Epithelial cell of proximal tubule (primary cell): ENCODE measurements at regions not wholly inside any gene's neighbourhood (a gene's known extent, or its start where the extent isn't known, plus 50 kb on each side); places are given as distances from the start of the nearest gene placed in this dataset.

Source experiments
- DNase-seq: peaks from one replicate; pipeline ENCODE4 v3.0.0-alpha.2; 2011; ENCODE audit warnings: low read depth
- H3K4me3 ChIP-seq: 2 replicates; pipeline ENCODE4 v1.5.1; 2011; ENCODE audit warnings: low read depth, mild to moderate bottlenecking, low read length
- TF ChIP-seq, protein P1 (sequence below): conservative IDR thresholded peaks from 2 replicates; pipeline ENCODE4 v1.5.1; 2012; ENCODE audit warnings: low read depth, mild to moderate bottlenecking, low read length

DNA sequence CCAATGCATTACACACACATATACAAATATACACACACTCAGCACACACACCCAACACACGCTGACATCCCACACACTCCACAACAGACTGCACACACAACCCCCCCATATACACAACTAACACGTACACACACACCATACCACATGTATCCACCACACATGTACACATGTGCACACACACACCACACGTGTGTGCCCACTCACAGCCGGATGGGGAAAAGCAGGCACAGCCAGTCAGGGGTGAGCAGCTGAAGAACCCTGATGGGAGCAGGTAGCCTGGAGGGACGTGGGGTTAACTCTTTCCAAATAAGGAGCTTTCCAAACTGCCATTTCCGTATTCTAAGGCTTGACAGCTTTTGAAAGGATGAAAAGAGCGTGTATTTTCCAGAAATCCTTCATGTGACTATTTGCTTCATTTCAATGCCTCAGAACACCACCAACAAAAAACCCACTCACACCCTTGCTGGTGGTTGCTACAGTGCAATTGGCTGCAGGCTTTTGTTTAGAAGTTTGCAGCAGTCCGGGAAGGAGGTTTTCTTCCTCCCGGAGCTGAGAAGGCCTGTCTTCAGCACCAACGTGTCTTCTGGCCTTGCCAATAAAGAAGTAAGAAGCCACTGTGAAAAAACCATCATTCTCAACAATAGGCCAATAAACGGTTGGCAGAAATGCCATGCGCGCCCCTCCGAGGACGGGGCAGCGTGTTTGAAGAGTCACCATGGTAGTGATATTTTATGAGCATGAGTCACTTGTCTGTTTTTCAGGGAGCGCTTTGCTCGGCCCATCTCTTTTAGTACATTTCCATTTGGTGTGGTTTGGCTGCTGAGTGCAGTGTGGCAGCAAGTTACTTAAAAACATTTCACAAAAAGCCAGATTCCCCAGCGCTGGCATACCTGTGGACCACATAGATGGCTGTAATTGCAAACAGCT lies 131.3 kb upstream of the GMDS start:
- H3K4me3 ChIP-seq, result no peak overlapping the region
- TF ChIP-seq, protein P1, sequence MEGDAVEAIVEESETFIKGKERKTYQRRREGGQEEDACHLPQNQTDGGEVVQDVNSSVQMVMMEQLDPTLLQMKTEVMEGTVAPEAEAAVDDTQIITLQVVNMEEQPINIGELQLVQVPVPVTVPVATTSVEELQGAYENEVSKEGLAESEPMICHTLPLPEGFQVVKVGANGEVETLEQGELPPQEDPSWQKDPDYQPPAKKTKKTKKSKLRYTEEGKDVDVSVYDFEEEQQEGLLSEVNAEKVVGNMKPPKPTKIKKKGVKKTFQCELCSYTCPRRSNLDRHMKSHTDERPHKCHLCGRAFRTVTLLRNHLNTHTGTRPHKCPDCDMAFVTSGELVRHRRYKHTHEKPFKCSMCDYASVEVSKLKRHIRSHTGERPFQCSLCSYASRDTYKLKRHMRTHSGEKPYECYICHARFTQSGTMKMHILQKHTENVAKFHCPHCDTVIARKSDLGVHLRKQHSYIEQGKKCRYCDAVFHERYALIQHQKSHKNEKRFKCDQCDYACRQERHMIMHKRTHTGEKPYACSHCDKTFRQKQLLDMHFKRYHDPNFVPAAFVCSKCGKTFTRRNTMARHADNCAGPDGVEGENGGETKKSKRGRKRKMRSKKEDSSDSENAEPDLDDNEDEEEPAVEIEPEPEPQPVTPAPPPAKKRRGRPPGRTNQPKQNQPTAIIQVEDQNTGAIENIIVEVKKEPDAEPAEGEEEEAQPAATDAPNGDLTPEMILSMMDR, result no peak
- no peak for DNase-seq

DNA sequence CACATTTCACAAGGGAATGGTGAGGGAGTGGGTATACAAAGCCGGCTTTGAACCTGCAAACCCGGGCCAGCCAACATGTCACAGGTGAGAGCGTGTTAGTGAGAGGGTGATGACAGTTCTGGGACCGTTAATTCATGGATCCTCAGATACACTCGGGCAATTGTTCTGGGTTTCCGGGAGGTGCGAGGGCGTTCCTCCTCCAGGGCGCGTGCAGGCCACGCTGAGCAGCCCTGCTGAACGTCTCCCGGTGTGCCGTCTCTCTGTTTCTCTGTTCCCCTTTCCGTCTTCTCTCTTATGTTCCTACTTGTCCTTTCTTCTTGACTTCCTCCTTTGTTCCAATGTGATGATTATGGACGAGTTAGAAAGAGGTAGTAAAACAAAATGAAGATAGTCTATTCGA lies 130.0 kb upstream of the GMDS start:
- H3K4me3 ChIP-seq, result no peak overlapping the region
- TF ChIP-seq, protein P1, result no peak
- DNase-seq, result no peak

DNA sequence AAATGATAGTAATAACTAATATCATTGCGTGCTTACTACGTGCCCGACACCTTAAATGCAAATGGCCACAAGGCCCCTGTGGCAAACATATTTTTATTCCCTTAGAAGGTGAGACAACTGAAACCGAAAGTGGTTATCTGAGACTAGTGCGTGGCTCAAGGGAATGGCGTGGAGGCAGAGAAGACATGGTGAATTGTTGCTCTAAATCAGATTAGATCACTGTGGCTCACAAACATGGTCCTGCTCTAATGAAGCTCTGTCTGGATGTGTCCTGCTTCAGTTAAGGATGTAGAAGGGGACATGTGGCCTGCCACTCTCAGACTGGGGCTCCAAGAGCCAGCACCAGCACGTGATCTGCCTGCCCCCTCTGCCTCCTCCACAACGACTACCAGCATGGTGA lies 124.2 kb upstream of the GMDS start:
- no peak for DNase-seq
- H3K4me3 ChIP-seq, result no peak overlapping the region
- TF ChIP-seq, protein P1, result no peak

DNA sequence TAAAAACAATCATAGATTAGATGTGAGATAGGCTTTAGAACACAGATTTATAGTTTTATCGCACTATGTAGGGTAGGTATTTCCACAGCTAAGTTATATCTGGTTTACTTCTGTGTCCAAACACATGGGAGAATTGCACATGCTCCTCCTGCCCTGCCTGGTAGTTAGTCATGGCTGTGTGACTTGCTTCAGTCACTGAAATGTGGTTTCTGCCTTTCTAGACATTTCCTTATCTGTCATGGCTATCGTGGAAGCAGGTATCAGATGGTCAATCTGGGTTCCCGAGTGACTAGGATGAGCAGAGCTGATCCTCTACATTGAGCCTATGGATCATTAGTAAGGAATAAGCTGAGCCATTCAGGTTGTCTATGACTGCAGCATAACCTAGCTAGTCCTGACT lies 117.8 kb upstream of the GMDS start:
- TF ChIP-seq, protein P1, result no peak
- no peak overlapping the region for H3K4me3 ChIP-seq
- no peak for DNase-seq

DNA sequence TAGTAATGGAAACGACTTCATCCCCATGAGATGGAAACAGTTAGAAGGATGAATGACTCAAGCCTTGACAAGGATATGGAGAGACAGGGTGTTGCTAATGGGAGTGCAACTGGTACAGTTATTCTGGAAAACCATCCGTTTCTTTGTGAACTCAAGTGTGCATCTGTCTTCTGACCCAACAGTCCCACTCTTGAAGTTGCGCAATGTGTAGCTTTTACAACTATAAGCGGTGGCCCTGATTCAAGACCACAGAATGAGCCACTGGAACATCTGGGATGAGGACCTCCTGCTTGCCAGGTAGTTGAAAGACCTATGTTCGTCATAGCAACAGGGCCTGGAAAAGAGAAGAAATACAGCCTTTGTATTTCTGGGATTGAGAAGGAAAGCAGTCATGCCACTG lies 115.8 kb upstream of the GMDS start:
- no peak overlapping the region for H3K4me3 ChIP-seq
- no peak for DNase-seq
- TF ChIP-seq, protein P1, result no peak

DNA sequence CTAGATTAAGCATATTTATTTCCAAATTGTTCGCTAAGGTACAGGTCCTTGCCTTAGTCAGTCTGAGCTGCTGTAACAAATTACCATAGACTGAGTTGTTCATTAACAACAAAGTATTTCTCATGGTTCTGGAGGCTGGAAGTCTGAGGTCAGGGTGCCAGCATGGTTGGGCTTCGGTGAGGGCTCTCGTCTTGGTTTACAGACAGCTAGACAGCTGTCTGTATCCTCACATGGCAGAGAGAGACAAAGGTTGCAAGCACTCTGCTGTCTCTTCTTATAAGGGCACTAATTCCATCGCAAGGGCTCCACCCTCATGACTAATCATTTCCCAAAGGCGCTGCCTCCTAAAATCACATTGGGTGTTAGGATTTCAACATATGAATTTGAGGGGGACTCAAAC lies 115.3 kb upstream of the GMDS start:
- DNase-seq, result no peak
- TF ChIP-seq, protein P1, result no peak
- H3K4me3 ChIP-seq, result no peak overlapping the region

DNA sequence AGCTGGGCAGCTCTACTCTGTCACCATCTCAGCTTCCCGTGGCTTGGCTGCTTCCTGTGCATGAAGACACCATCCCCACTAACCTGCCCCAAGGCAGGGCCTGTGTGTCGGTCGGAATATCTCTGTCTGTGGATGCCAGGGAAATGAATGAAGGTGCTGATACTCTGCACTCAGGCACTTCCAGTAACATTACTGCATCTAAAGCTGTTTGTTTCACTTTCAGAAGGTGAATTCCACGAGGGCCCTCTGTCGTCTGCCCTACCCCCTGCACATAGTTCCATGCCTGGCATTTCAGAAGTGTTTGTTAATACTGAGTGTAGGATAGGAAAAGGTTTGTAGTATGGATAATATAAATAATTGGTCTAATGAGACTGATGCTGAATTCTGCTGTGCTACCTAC lies 114.7 kb upstream of the GMDS start:
- no peak for DNase-seq
- no peak overlapping the region for H3K4me3 ChIP-seq
- TF ChIP-seq, protein P1, result no peak
